ENCODE measurements at regions not wholly inside any gene's neighbourhood (a gene's known extent, or its start where the extent isn't known, plus 50 kb on each side); places are given as distances from the start of the nearest gene placed in this dataset.

- Histone ChIP-seq H3K27ac (no peak overlapping the region), H3K79me2 (ENCODE audit: insufficient read depth, low read depth) (no peaks in the 10 kb centered on the region), H4K20me1 (ENCODE audit: insufficient read depth) (no peaks in the 10 kb centered on the region), H3K4me2 (no peak overlapping the region), H3K36me3 (ENCODE audit: insufficient read depth) (no peaks in the 10 kb centered on the region), H3K9ac (no peak overlapping the region), H2AFZ (ENCODE audit: low read depth) (no peak overlapping the region), H3K27me3 (ENCODE audit: insufficient read depth, low read depth) (no peaks in the 10 kb centered on the region), H3K4me3 (IDR thresholded peaks at IDR 0.05; ENCODE audit: insufficient read depth, low read depth, low read length) (no peak overlapping the region), H3K4me1 (ENCODE audit: low read depth, poor library complexity, severe bottlenecking) (no peaks in the 10 kb centered on the region)
- TF ChIP-seq CTCF (conservative IDR thresholded peaks at IDR 0.05; ENCODE audit: low read depth, low read length), result no peak
Measured at GRCh38 chr20:11144114-11144950, 470.5 kb upstream of the JAG1 start.

- Histone ChIP-seq H4K20me1 (ENCODE audit: insufficient read depth) (no peaks in the 10 kb centered on the region), H3K79me2 (ENCODE audit: insufficient read depth, low read depth) (no peaks in the 10 kb centered on the region), H3K27ac (no peak overlapping the region), H2AFZ (ENCODE audit: low read depth) (no peak overlapping the region), H3K4me1 (ENCODE audit: low read depth, poor library complexity, severe bottlenecking) (no peaks in the 10 kb centered on the region), H3K4me3 (IDR thresholded peaks at IDR 0.05; ENCODE audit: insufficient read depth, low read depth, low read length) (no peak overlapping the region), H3K36me3 (ENCODE audit: insufficient read depth) (no peaks in the 10 kb centered on the region), H3K4me2 (no peak overlapping the region), H3K27me3 (ENCODE audit: insufficient read depth, low read depth) (no peaks in the 10 kb centered on the region), H3K9ac (no peak overlapping the region)
- no peak for TF ChIP-seq CTCF (conservative IDR thresholded peaks at IDR 0.05; ENCODE audit: low read depth, low read length)
Measured at GRCh38 chr20:11145616-11146015, 471.8 kb upstream of the JAG1 start.

- Histone ChIP-seq H3K27me3 (ENCODE audit: insufficient read depth, low read depth) (no peaks in the 10 kb centered on the region), H3K4me3 (IDR thresholded peaks at IDR 0.05; ENCODE audit: insufficient read depth, low read depth, low read length) (no peak overlapping the region), H3K9ac (no peak overlapping the region), H3K79me2 (ENCODE audit: insufficient read depth, low read depth) (no peaks in the 10 kb centered on the region), H2AFZ (ENCODE audit: low read depth) (no peak overlapping the region), H3K4me2 (no peak overlapping the region), H3K36me3 (ENCODE audit: insufficient read depth) (no peaks in the 10 kb centered on the region), H3K4me1 (ENCODE audit: low read depth, poor library complexity, severe bottlenecking) (no peaks in the 10 kb centered on the region), H3K27ac (no peak overlapping the region), H4K20me1 (ENCODE audit: insufficient read depth) (no peaks in the 10 kb centered on the region)
- TF ChIP-seq CTCF (conservative IDR thresholded peaks at IDR 0.05; ENCODE audit: low read depth, low read length), result no peak
Measured at GRCh38 chr20:11153819-11154218, 480.0 kb upstream of the JAG1 start.

- Histone ChIP-seq H3K27ac (no peak overlapping the region), H3K27me3 (ENCODE audit: insufficient read depth, low read depth) (no peaks in the 10 kb centered on the region), H3K9ac (no peak overlapping the region), H3K36me3 (ENCODE audit: insufficient read depth) (no peaks in the 10 kb centered on the region), H3K4me3 (IDR thresholded peaks at IDR 0.05; ENCODE audit: insufficient read depth, low read depth, low read length) (no peak overlapping the region), H3K4me2 (no peak overlapping the region), H3K4me1 (ENCODE audit: low read depth, poor library complexity, severe bottlenecking) (no peaks in the 10 kb centered on the region), H3K79me2 (ENCODE audit: insufficient read depth, low read depth) (no peaks in the 10 kb centered on the region), H4K20me1 (ENCODE audit: insufficient read depth) (no peaks in the 10 kb centered on the region), H2AFZ (ENCODE audit: low read depth) (no peak overlapping the region)
- TF ChIP-seq CTCF (conservative IDR thresholded peaks at IDR 0.05; ENCODE audit: low read depth, low read length), result no peak
Measured at GRCh38 chr20:11155156-11155756, 481.5 kb upstream of the JAG1 start.

Measured in KMS-11 (cell line).